AG08396 (cell line): ENCODE measurements at regions not wholly inside any gene's neighbourhood (a gene's known extent, or its start where the extent isn't known, plus 50 kb on each side); places are given as distances from the start of the nearest gene placed in this dataset.

Experiments used
- DNase-seq: peaks from one replicate; pipeline ENCODE4 v3.0.0; 2012; ENCODE audit warnings: low spot score, mixed read lengths

DNA sequence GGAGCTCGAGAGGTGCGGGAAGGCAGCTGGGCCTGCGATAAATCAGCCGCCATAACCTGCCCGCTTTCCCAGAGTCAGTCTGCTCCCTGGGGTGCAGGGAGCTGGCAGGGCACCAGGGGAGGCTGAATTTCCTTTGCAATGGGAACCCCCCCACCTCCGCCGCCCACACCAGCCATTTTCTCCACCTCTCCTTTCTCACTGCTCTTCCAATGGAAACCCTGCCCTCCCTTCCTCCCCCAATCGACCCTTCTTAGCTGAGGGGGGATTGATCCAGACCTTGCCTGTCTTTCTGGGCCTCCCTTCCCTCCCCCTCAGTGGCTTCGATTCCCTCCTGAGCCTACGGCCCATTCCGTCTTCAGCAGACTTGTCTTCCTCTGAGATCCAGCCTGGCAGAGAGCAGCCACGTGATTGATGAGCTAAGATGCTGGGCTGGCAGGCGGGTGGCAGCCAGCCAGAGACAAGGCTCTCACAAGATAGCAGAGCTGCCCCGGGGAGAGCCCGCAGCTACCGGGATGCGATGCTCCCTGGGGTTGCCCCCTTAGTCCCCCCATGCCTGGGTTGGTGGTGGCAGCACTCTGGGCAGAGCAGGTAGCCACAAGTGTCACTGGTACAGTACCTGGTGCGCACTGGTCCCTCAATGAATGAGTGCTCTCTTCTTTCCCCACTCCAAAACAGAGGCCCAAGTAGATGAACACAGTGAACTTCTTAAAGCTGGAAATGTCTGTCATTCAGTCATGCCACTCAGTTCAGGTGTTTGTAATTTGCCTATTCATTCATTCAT lies 53.7 kb upstream of the FABP6 start:
- DNase-seq = no peak

DNA sequence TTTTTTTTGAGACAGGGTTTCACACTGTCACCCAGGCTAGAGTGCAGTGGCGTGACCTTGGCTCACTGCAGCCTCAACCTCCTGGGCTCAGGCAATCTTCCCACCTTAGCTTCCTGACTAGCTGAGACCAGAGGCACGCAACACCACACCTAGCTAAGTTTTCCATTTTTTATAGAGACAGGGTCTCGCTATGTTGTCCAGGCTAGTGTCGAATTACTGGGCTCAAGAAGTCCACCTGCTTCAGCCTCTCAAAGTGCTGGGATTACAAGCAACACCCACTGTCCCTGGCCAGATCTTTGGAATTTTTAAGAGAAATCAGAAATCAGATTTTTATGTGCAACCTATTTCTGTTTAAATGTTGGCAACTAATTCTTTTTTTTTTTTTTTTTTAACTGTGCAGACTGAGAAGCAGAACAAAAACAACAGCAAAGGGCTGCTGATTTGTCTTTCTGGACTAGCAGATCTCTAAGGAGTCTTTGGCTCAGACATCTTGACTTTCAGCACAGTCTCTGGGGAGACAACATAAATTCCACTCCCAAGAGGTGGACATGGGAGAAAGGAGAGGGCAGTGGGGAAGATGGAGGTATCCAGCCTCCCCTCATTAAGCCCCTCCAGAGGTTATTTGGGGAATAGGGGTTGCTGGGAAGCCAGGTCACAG lies 54.4 kb upstream of the FABP6 start:
- no peak for DNase-seq

DNA sequence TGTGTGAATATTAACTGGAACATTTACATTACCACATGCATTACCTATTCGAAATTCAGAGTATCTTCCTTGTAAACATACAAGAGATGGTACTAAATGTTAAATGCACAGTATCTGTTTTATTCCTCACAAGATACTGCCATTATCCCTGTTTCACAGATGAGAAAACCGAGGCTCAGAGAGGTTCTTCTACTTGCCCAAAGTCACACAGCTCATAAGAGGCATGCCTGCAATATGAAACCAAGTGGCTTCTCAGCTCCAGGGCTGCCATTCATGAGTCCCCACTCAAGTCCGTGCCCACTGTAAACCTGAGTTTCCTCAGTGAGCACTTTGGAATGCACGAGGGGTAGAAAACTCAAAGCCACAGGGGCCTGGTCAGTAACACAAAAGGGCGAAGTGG lies 55.0 kb upstream of the FABP6 start:
- DNase-seq = no peak

DNA sequence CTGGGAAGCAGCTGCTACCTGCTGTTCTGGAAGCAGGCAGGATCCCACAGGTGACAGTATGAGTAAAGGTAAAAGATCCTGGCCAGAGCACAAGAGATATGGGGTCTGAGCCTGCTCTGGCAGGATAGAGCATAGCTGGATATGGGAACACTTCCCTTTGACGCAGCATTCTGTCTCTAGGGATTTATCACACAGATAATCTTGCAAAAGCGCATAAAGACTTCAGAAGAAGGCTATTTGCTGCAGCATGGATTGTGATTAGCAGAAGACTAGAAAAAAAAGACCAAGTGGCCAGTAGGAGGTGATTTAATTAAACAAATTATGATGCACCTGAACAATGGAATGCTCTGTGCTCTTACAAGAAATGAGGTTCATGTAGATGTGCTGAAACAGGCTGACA lies 52.4 kb upstream of the PWWP2A start:
- no peak for DNase-seq

DNA sequence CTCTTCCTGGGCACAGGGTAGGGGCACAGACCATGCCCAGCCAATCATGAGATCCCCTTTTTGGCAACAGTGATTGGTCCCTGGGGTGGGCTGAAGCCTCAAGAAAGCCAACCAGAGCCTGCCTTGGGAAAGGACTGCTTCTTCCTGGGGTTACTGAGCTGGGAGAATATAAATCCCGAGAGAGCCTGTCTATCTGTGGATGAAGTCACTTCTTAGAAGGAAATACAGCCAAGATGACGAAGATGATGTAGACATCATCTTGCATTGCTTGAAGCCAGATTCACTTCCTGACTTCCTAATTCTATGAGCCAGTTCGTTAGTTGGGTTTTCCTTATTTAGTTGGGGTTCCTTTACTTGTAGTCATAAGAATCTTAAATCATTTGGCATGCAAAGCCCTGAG lies 50.1 kb upstream of the PWWP2A start:
- peak; percentile 69 for DNase-seq
